Stimulated activated CD4-positive, alpha-beta T cell treated with anti-CD3 and anti-CD28 coated beads, Interleukin-2, amount 100 ng/mL, for 24 hours (primary cell): ENCODE measurements at regions not wholly inside any gene's neighbourhood (a gene's known extent, or its start where the extent isn't known, plus 50 kb on each side); places are given as distances from the start of the nearest gene placed in this dataset.
"Not testable (repeated sequence)": the region's sequence is repeated elsewhere in the genome, so short reads cannot be mapped to it uniquely, and the experiment has no call there.

Experiments
- DNase-seq, 2 donors: peaks; one replicate each; pipeline ENCODE4 v3.0.0-alpha.2; 2020

GRCh38 chr7:113373863-113374262 is 255.5 kb upstream of the SMIM30 start:
- DNase-seq: no peak

- DNase-seq: no peak
Measured at GRCh38 chr7:113371416-113372043, 253.2 kb upstream of the SMIM30 start.

GRCh38 chr7:113370910-113371309 is 252.6 kb upstream of the SMIM30 start:
- DNase-seq: no peak

- no peak for DNase-seq
Measured at GRCh38 chr7:113368256-113368655, 249.9 kb upstream of the SMIM30 start.

GRCh38 chr7:113367041-113367586 is 248.8 kb upstream of the SMIM30 start:
- no peak for DNase-seq

GRCh38 chr7:113366122-113366521 is 247.8 kb upstream of the SMIM30 start:
- no peak for DNase-seq

GRCh38 chr7:113349339-113349738 is 231.0 kb upstream of the SMIM30 start:
- no peak for DNase-seq

- DNase-seq: no peak
Measured at GRCh38 chr7:113339661-113340060, 221.3 kb upstream of the SMIM30 start.

GRCh38 chr7:113338071-113338696 is 219.8 kb upstream of the SMIM30 start:
- no peak for DNase-seq

- DNase-seq: not testable (repeated sequence)
Measured at GRCh38 chr7:113336838-113337237, 218.5 kb upstream of the SMIM30 start.

- DNase-seq: no peak
Measured at GRCh38 chr7:113331155-113331898, 213.0 kb upstream of the SMIM30 start.

GRCh38 chr7:113321201-113321600 is 202.8 kb upstream of the SMIM30 start:
- DNase-seq: no peak

GRCh38 chr7:113320419-113320818 is 202.1 kb upstream of the SMIM30 start:
- DNase-seq: no peak

GRCh38 chr7:113314594-113314993 is 196.2 kb upstream of the SMIM30 start:
- no peak for DNase-seq

GRCh38 chr7:113308399-113308798 is 190.0 kb upstream of the SMIM30 start:
- no peak for DNase-seq

GRCh38 chr7:113307147-113307546 is 188.8 kb upstream of the SMIM30 start:
- DNase-seq: no peak

GRCh38 chr7:113306302-113306701 is 187.9 kb upstream of the SMIM30 start:
- DNase-seq: no peak

GRCh38 chr7:113304104-113304503 is 185.8 kb upstream of the SMIM30 start:
- no peak for DNase-seq

GRCh38 chr7:113303388-113303787 is 185.0 kb upstream of the SMIM30 start:
- not testable (repeated sequence) for DNase-seq

- DNase-seq: no peak
Measured at GRCh38 chr7:113301983-113302382, 183.6 kb upstream of the SMIM30 start.

GRCh38 chr7:113301141-113301540 is 182.8 kb upstream of the SMIM30 start:
- no peak for DNase-seq

- DNase-seq: no peak
Measured at GRCh38 chr7:113299748-113300147, 181.4 kb upstream of the SMIM30 start.

GRCh38 chr7:113298501-113298900 is 180.1 kb upstream of the SMIM30 start:
- no peak for DNase-seq

GRCh38 chr7:113294750-113295149 is 176.4 kb upstream of the SMIM30 start:
- DNase-seq: no peak
